ENCODE measurements at regions not wholly inside any gene's neighbourhood (a gene's known extent, or its start where the extent isn't known, plus 50 kb on each side); places are given as distances from the start of the nearest gene placed in this dataset.
"Not testable (repeated sequence)": the region's sequence is repeated elsewhere in the genome, so short reads cannot be mapped to it uniquely, and the experiment has no call there.

DNA sequence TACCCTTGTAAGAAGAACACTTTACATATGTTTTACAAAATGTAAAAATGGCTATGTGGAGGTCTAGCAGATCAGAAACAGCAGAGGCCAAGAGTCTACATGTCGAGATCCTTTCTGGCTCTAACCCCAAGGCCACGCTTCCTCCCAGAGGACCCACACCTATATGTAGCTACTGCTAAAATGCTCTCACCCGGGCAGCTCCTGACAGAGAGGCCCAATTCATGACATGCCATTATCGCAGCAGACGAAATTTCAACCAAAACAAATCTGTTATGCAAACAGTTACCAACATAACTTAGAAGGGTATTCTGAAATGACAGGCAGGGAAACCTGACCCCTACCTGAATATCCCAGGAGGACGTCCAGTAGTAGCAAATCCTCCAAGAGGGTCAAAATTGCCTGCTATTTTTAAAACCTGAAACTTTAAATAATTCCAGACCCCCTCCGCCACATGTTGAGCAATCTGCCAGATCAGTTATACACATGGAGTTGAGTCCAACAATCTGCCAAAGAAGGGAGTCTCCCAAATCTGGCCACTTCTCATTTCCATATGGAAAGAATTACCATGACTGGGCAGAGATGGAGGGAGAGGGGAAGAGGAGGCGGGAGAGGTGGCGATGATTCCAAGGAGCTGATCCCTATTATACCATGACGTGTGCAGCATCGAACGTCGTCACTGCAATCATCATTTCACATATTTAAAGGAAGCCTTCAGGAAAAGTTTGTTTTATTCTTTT lies 192.9 kb upstream of the TBL1X start:
- DNase-seq (ENCODE audit: low read depth): no peak

DNA sequence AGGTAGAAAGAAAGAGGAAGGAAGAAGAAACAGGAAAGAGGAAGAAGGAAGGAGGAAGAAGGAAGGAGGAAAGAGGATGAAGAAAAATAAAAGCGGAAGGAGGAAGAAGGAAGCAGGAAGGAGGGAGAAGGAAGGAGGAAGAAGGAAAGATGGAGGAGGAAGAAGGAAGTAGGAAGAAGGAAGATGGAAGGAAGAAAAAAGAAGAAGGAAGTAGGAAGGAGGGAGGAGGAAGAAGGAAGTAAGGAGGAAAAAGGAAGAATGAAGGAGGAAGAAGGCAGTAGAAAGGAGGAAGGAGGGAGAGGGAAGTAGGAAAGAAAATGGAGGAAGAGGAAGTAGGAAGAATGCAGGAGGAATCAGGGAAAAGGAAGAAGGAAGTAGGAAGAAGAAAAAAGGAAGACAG lies 191.1 kb upstream of the TBL1X start:
- no peak for DNase-seq (ENCODE audit: low read depth)

DNA sequence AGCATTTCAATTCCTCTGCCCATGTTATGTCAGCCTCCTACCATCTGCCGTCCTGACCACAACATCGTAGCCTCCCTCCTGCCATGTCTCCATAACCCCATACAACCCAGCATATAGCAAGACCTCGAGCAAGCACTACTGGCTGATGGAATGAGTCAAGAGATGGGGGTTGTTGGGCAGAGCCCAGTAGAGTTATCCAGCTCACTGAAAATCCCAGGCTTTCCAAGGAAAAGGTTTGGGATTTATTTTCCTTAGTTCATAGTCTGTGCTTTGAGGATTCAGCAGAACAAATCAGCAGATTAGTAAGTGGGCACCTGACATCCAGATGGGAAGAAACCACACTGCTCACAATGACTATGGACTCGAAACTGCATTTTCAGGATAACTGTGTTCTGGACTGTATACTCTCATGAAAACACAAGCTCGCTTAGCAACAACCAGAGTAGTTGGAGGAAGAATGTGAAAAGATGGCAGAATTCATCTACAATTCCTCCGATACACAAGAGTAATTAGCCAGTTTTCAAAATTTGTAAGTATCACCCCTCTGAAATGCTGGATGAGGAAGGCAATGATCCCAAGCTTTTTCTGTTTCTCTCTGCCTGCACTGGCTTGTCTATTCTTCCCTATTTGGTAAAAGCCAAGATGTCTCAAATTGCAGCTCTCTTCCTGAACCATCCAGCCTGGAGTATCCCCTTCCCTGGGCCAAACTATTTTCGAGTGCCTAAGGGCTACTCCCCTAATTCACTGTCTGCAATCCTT lies 186.2 kb upstream of the TBL1X start:
- no peak for DNase-seq (ENCODE audit: low read depth)

DNA sequence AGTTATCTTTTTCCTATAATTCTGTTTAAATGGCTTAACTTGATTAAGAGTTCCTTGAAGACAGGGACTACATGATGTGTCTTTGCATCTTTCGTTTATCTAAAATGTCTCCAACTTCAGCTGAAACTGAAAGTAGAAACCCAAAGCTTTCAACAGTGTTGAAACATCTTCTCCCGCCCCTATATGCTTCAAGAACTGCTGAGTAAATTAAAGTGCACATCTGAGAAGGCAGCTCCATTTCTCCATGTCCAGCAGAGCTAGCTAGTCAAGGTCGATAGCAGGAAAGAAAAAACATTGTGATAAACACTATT lies 185.7 kb upstream of the TBL1X start:
- no peak for DNase-seq (ENCODE audit: low read depth)

DNA sequence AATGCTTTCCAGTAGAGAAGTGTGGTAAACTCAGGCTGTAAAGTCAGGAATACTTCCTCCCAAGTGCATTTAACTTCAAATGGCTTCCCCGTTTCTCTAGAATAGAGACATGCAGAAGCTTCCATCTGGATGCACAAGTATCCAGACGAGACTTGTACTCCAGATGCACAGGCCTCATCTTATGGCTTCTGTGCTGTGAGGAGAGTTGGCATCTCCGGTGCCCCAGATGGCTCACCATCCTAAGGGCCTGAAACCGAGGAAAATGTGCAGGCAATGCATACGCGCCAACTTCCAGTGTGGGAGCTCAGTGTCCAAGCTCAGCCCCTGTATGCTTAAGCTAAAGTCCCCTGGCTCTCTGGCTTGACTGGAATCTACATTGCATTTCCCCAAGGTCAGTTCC lies 184.0 kb upstream of the TBL1X start:
- DNase-seq (ENCODE audit: low read depth): no peak

DNA sequence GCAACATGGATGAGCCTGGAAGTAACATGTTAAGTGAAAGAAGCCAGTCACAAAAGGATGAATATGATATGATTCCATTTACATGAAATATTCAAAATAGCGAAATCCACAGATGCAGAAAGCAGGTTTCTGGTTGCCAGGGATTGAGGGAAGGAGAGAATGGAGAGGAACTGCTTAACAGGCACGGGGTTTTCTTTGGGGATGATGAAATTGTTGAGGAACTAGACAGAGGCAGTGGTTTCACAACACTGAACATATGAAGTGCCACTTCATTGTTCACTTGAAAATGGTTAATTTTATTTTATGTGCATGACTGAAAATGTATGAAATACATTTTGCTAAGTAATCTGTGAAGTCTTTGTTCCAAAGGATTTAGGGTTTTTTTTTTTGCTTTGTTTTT lies 182.5 kb upstream of the TBL1X start:
- no peak for DNase-seq (ENCODE audit: low read depth)

DNA sequence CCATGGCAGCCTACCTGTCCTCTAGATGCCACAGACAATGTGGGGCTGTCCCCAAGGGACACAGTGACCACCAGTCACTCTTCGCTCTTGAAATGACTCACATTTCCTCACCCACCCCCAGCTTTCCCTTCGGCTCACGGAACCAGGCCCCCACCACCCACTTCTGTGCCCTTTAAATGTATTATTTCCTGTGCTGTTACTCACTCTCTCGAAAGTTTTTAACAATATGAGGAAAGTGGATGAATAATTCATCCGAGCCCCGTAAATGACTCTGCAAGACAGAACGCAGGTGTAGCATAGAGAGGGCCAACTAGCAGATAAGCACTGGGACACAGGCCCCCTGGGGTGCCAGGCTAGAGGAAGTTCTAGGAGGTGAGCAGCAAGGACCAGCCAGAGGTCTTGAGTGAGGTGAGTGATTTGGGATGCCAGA lies 179.5 kb upstream of the TBL1X start:
- DNase-seq (ENCODE audit: low read depth): no peak

DNA sequence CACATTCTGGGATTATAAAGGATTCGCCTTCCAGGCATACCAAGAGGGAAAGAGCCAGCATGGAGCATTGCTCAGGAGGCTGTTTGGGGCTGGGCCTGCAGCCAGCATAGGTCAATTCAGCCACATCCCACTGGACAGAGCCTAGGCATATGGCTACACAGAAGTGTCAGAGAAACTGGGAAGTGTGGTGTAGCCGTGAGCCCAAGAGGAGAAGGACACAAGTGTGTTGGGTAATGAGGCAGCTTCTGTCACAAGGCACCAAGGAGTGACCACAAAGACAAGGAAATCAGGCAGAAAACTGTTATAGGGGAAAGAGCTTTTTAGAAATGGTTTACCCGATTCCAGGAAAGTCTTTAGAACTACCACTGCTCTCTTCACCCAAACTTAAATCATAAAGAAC lies 178.6 kb upstream of the TBL1X start:
- DNase-seq (ENCODE audit: low read depth): no peak

DNA sequence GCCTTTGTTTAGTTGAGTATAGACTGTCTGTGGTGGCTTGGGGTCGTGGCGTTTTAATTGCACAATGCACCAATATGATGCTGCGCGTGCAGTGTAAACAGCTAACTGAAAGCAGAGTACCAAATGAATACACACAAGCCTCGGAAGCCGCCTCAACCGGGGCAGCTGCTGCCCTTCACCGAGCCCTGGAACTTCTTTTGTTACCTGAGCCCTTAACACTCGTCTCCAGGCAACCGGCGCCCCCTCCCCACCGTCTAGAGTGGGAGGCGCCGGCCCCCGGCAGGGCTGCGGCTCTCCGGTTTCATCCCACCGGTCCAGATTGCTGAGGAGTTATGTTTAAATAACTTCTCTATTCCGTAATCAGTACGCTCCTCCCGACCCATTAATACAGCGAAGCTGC lies 173.2 kb upstream of the TBL1X start:
- no peak for DNase-seq (ENCODE audit: low read depth)

DNA sequence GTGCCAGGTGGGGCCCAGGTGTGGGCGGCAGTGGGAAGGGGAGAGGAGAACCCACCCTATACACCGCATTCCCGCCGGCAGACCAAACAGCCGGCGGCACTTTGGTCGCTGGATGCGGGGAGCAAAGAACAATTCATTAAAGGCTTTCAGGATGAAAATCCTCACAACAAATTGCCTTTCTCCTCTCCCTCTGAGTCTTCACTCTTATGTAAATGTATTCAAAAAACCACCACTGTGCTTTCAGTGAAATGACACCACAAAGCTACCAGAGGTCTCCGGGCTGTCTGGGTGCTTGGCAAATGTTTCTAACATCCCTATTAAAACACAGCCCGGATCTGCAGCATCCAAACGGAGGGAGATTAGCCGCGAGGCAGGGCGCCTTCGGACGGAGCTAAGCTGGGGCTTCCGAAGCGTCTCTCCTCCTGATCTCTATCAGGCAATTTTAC lies 171.8 kb upstream of the TBL1X start:
- DNase-seq (ENCODE audit: low read depth): no peak

DNA sequence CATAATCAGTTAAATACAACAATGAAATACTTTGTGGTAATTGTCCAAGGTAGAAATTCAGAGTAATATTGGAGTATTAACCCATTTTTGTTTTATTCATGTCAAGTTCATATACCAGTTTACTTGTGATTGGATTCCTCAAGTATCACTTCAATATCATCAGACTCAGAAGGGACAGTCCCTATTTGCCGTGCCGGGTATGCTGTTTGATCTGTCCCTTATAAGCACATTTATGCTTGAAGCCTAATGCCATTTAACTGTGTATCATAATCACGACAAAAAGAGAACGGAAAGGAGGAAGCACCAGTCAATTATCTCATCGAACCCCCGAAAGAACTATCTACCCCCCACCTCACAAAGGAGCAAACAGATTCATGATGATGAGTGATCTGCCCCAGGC lies 171.0 kb upstream of the TBL1X start:
- DNase-seq (ENCODE audit: low read depth): no peak

DNA sequence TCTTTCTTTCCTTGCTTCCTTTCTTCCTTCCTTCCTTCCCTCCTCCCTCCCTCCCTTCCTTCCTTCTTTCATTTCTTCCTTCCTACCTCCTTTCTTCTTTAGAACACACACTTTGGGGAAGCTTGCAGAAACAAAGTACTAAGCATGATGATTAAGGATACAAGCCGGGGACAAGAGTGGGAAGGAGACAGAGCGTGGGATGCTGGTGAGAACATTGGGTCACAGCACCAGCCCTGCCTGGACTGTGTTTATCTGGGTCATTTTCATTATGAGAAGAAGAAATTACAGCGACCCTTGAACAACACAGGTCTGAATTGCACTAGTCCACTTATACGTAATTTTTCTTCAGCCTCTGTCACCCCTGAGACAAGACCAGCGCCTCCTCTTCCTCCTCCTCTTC lies 169.3 kb upstream of the TBL1X start:
- DNase-seq (ENCODE audit: low read depth): no peak

DNA sequence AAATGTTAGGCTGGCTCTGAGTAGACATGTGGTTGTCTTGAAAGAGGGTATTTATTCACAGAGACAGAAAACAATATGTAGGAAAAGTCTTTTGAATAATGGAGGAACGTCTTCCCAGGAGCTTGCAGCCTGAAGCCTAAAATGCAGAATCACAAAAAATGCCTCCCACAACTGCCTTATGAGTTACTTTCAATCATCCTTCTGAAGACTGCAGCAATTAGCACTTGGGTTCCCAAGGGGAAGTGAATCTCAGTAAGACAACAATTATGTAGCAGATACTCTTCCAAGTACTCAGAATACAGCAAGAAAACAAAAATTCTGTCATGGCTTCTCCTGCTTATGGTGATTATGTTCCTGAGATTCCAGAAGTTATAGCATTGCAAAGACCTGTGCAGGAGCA lies 166.6 kb upstream of the TBL1X start:
- DNase-seq (ENCODE audit: low read depth): no peak

DNA sequence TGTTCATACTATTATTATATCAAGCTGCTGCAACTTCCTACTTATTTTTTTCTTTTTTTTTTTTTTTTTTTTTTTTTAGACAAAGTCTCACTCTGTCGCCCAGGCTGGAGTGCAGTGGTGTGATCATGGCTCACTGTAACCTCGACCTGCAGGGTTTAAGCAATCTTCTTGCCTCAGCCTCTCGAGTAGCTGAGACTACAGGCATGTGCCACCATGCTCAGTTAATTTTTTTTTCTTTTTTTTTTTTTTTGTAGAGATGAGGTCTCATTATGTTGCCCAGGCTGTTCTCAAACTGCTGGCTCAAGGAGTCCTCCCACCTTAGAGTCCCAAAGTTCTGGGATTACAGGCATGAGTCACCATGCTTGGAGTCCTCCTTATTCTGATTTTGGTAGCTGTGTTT lies 165.2 kb upstream of the TBL1X start:
- DNase-seq (ENCODE audit: low read depth): not testable (repeated sequence)

DNA sequence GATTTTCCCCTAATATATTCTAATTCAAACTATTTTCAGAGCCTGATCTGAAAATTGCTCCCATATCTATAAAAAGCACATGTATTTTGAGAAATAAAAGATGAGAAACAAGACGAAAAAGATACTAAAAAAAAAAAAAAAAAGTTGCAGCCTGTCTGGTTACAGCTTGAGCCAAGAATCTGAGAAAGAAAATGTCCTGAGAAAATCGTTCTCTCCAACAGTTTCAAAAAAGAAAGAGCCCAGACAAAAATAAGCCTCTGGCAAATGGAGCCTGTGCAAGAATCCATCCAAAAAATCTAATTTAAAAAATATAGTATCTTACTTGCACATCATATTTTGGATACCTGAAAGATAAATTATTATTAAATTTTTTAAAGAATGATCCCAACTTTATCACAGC lies 163.0 kb upstream of the TBL1X start:
- no peak for DNase-seq (ENCODE audit: low read depth)

DNA sequence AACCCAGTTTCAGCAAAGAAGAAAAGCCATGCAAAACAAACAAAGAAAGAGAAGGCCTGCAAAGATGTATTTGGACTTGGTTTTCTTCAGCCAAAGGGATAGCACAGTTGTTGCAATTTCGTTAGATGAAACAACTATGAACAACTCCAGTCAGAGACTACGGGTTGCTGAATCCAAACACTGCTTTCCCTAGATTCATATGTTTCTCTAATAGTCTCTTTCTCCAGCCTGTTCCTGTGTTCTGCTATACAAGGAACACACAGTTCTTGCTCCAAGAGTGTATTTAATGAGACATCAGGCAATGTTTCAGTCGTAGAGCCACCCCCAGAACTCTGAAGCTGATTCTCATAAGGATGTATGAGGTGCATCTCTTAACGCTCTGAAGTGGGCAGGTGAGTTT lies 162.5 kb upstream of the TBL1X start:
- no peak for DNase-seq (ENCODE audit: low read depth)

DNA sequence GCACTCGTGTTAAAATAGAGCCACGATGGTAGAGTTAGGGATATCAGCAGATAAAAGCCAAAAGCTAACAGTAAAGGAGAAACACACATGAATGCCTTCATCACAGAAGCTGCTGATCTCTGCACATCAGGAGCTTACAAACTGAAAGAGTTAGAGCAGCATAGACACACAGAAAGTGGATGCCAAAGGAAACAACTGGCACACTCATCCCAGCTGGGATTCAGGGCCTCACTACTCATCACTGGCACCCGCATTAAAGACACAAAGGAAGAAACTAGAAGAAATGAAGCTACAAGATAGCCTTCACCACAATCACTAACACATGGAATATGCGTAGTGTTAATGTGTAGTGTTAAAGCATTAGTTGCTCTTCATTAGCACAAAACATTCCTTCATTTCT lies 156.4 kb upstream of the TBL1X start:
- DNase-seq (ENCODE audit: low read depth): no peak

DNA sequence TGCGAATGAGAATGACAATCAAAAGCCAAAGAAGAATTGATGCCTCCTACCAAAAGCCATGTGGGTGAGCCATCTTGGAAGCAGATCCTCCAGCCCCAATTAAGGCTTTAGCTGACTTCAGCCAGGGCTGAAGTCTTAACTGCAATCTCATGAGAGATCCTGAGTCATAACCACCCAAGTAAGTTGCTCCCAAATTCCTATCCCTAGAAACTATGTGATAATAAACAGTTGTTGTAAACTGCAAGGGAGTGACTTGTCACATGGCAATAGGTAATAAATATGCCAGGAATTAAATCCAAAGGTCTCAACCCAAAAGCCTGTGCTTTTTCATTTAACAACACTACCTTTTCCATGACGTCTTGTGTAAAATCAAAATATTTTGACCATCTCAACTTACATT lies 154.2 kb upstream of the TBL1X start:
- DNase-seq (ENCODE audit: low read depth): no peak

DNA sequence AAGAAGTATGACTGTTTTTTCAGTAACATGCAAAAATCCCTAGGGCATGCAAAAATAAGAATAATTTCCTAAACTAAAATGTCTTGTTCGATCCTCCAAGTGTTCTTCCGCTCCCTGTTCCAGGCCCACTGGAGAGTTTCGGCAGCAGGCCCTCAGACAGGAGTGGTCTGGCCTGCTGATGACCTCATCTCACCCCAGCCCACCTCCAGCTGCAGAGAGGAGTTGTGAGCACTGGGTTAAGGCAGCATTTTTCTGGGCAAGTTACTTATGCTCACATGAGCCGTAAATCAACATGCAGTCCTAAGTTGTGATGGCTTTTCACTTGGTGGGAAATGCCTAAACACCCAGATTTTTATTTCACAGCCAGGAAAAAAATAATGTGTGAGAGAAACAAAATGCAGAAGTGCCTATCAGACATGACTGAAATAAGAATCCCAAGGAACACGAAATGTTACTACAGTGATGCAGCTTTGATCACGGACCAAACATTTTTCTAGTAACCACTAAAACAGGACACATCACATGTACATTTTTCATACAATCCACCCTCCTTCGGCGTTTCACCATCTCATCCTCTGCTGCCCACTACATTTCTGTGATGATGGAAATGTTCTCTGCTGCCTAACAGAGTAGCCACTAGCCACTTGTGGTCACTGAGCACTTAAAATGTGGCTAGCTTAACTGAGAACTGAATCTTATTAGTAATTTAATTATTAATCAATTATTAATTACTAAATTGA lies 153.3 kb upstream of the TBL1X start:
- DNase-seq (ENCODE audit: low read depth): no peak

DNA sequence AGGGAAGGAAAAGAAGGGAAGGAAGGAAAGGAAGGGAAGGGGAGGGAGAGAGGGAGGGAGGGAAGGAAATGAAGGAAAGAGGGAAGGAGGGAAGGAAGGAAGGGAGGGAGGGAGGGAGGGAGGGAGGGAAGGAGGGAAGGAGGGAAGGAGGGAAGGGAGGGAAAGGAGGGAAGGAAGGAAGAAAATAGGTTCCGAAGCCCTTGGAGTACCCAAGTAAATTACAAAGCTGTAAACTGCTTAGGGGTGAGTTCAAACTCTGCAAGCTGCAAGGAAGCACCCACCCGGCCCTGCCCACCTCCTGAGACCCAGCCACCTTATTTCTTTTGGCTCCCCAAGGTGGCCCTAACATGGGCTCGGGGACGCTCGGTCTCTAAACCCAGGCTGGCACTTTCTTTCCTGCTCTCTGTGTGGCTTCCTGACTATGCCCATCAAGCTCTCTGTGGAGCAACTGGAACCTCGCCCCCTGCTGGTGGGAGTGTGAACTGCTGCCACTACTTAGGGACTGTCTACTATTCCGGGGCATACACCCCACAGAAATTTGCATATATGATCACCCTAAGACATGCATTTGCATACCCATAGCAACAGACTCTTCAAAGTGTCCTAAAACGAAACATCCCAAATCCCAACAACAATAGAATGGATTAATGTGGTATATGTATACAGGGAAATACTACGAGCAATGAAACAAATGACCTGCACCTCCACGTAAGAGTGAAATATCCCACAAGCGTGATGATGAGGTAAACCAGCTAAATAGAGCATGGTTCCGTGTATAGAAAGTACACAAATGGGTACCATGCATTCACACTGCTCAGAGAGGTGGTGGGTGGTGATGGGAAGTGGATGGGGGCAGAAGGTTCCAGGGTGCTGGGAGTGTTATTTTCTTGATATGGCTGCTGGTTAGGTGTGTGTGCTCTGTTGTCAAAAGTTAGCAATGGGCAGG lies 151.7 kb upstream of the TBL1X start:
- no peak for DNase-seq (ENCODE audit: low read depth)

DNA sequence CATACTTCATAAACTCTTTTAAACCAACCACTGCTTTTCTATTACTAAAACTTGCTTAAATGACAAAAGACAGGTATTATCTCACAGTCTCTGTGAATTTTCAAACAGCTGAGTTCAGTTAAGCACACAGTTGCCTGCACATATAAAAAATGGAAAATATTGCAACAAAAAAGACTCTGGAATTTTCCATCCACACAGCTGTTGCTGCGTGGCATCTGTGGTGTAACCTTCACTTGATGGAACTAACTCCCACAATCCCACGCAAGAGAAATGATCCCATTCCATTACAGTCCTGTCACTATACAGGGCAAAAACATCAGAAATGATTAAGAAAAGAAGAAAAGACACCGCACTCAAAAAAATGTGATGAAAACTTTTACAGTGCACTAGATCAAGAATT lies 149.8 kb upstream of the TBL1X start:
- no peak for DNase-seq (ENCODE audit: low read depth)

DNA sequence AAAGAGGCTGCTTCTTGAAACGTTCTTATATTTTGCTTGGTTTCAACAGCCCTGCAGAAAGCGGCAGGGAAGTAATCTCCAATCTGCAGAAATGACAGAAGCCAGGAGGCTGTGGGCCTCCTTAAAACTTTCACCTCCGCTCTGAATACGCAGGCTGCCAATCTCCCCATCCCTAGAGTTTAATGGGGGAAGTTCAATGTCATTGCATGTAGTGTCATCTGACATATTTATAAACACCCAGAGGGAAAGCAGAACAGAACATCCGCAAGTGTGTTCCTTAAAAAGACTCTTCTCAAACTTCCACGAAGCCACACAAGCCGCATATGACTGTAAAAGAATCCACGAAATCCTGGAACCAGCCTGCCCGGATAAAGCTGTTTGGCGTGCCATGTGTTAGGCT lies 148.8 kb upstream of the TBL1X start:
- no peak for DNase-seq (ENCODE audit: low read depth)
